Activated CD4-positive, alpha-beta memory T cell treated with anti-CD3 and anti-CD28 coated beads for 36 hours (primary cell): ENCODE measurements at regions not wholly inside any gene's neighbourhood (a gene's known extent, or its start where the extent isn't known, plus 50 kb on each side); places are given as distances from the start of the nearest gene placed in this dataset.
"Not testable (repeated sequence)": the region's sequence is repeated elsewhere in the genome, so short reads cannot be mapped to it uniquely, and the experiment has no call there.

Source experiments
- CTCF ChIA-PET: fragments of 350-600 bp; sonication (Branson Sonifier 250); formaldehyde crosslinking; loops from one replicate; lab custom pipeline; 2021; ENCODE audit warnings: antibody characterized with exemption, inconsistent platforms; lab: Charles Lee
- POLR2A ChIA-PET: fragments of 350-600 bp; sonication (Branson Sonifier 250); formaldehyde crosslinking; loops from one replicate; lab custom pipeline; 2021; ENCODE audit warnings: antibody characterized with exemption; lab: Charles Lee
- DNase-seq: peaks from one replicate; pipeline ENCODE4 v3.0.0-alpha.2; 2020
- H3K27ac Mint-ChIP-seq: one replicate; pipeline ENCODE4 v1.8.0; 2021; ENCODE audit warnings: mixed read lengths
- H3K27me3 Mint-ChIP-seq: one replicate; pipeline ENCODE4 v1.8.0; 2021; ENCODE audit warnings: mixed read lengths
- H3K36me3 Mint-ChIP-seq: one replicate; pipeline ENCODE4 v1.8.0; 2021; ENCODE audit warnings: mixed read lengths
- H3K4me1 Mint-ChIP-seq: one replicate; pipeline ENCODE4 v1.8.0; 2021; ENCODE audit warnings: low read depth, mixed read lengths
- H3K4me3 Mint-ChIP-seq: one replicate; pipeline ENCODE4 v1.8.0; 2021; ENCODE audit warnings: mild to moderate bottlenecking, mixed read lengths
- H3K9me3 Mint-ChIP-seq: one replicate; pipeline ENCODE4 v1.8.0; 2021; ENCODE audit warnings: mixed read lengths
- intact Hi-C: fragments of 100-400 bp; cut with micrococcal nuclease; formaldehyde crosslinking; loops from one replicate; pipeline ENCODE4 v1.15.1; 2023

- Mint-ChIP-seq H3K4me3 (no peak overlapping the region), H3K36me3 (no peaks in the 10 kb centered on the region), H3K9me3 (peaks cover 13% of the 10 kb centered on the region), H3K27ac (no peak overlapping the region), H3K4me1 (no peaks in the 10 kb centered on the region), H3K27me3 (no peaks in the 10 kb centered on the region)
- ChIA-PET POLR2A (no interaction called here), CTCF (no interaction called here)
- intact Hi-C loops: no loop called here
- DNase-seq: no peak
Observed at GRCh38 chrX:63285375-63285774, 65.8 kb downstream of the SPIN4 start.

GRCh38 chrX:63284659-63285058, 66.5 kb downstream of the SPIN4 start:
- no peaks in the 10 kb centered on the region for H3K36me3 Mint-ChIP-seq
- ChIA-PET CTCF (no interaction called here), POLR2A (no interaction called here)
- H3K27me3 Mint-ChIP-seq: no peaks in the 10 kb centered on the region
- no peak for DNase-seq
- H3K27ac Mint-ChIP-seq: no peak overlapping the region
- peaks cover 9% of the 10 kb centered on the region for H3K9me3 Mint-ChIP-seq
- intact Hi-C loops: no loop called here
- no peaks in the 10 kb centered on the region for H3K4me1 Mint-ChIP-seq
- H3K4me3 Mint-ChIP-seq: no peak overlapping the region

GRCh38 chrX:63283348-63283747, 67.8 kb downstream of the SPIN4 start:
- no peak for DNase-seq
- peaks cover 9% of the 10 kb centered on the region for H3K9me3 Mint-ChIP-seq
- H3K4me3 Mint-ChIP-seq: no peak overlapping the region
- H3K4me1 Mint-ChIP-seq: no peaks in the 10 kb centered on the region
- intact Hi-C loops: no loop called here
- H3K27ac Mint-ChIP-seq: no peak overlapping the region
- H3K36me3 Mint-ChIP-seq: no peaks in the 10 kb centered on the region
- POLR2A ChIA-PET: no interaction called here
- CTCF ChIA-PET: no interaction called here
- no peaks in the 10 kb centered on the region for H3K27me3 Mint-ChIP-seq

- POLR2A ChIA-PET: no interaction called here
- H3K4me1 Mint-ChIP-seq: no peaks in the 10 kb centered on the region
- H3K9me3 Mint-ChIP-seq: peaks cover 9% of the 10 kb centered on the region
- no peak overlapping the region for H3K4me3 Mint-ChIP-seq
- intact Hi-C loops: no loop called here
- no peak overlapping the region for H3K27ac Mint-ChIP-seq
- no peaks in the 10 kb centered on the region for H3K27me3 Mint-ChIP-seq
- CTCF ChIA-PET: no interaction called here
- no peak for DNase-seq
- H3K36me3 Mint-ChIP-seq: no peaks in the 10 kb centered on the region
Observed at GRCh38 chrX:63282828-63283227, 68.3 kb downstream of the SPIN4 start.

GRCh38 chrX:63282077-63282476, 69.1 kb downstream of the SPIN4 start:
- Mint-ChIP-seq H3K9me3 (peaks cover 9% of the 10 kb centered on the region), H3K36me3 (no peaks in the 10 kb centered on the region), H3K27me3 (no peaks in the 10 kb centered on the region), H3K27ac (no peak overlapping the region), H3K4me1 (no peaks in the 10 kb centered on the region), H3K4me3 (no peak overlapping the region)
- ChIA-PET CTCF (no interaction called here), POLR2A (no interaction called here)
- DNase-seq: no peak
- intact Hi-C loops: no loop called here

- no peaks in the 10 kb centered on the region for H3K27me3 Mint-ChIP-seq
- H3K27ac Mint-ChIP-seq: no peak overlapping the region
- H3K36me3 Mint-ChIP-seq: no peaks in the 10 kb centered on the region
- peaks cover 6% of the 10 kb centered on the region for H3K9me3 Mint-ChIP-seq
- intact Hi-C loops: no loop called here
- ChIA-PET CTCF (no interaction called here), POLR2A (no interaction called here)
- no peaks in the 10 kb centered on the region for H3K4me1 Mint-ChIP-seq
- no peak for DNase-seq
- H3K4me3 Mint-ChIP-seq: no peak overlapping the region
Observed at GRCh38 chrX:63281465-63281864, 69.7 kb downstream of the SPIN4 start.

- DNase-seq, CTCF ChIA-PET, H3K36me3 Mint-ChIP-seq, H3K4me3 Mint-ChIP-seq, H3K9me3 Mint-ChIP-seq, POLR2A ChIA-PET, intact Hi-C loops, H3K27me3 Mint-ChIP-seq, H3K27ac Mint-ChIP-seq, H3K4me1 Mint-ChIP-seq: not testable (repeated sequence)
Observed at GRCh38 chrX:63277394-63277793, 73.7 kb downstream of the SPIN4 start.

GRCh38 chrX:63275127-63275526, 76.0 kb downstream of the SPIN4 start:
- Mint-ChIP-seq H3K27me3 (no peaks in the 10 kb centered on the region), H3K4me3 (no peak overlapping the region), H3K27ac (no peak overlapping the region), H3K4me1 (no peaks in the 10 kb centered on the region), H3K36me3 (no peaks in the 10 kb centered on the region), H3K9me3 (no peaks in the 10 kb centered on the region)
- intact Hi-C loops: no loop called here
- DNase-seq: peak; percentile 22
- CTCF ChIA-PET: interaction anchor here (0.6 to 0.9 kb wide), 4 partner anchors 24 to 412 kb away, joined by 3 to 5 read pairs (median 4); no protein-coding TSS in a partner anchor
- POLR2A ChIA-PET: no interaction called here

- H3K9me3 Mint-ChIP-seq: no peaks in the 10 kb centered on the region
- H3K4me1 Mint-ChIP-seq: no peaks in the 10 kb centered on the region
- H3K27ac Mint-ChIP-seq: no peak overlapping the region
- DNase-seq: no peak
- no peaks in the 10 kb centered on the region for H3K36me3 Mint-ChIP-seq
- no peaks in the 10 kb centered on the region for H3K27me3 Mint-ChIP-seq
- POLR2A ChIA-PET: no interaction called here
- no peak overlapping the region for H3K4me3 Mint-ChIP-seq
- intact Hi-C loops: no loop called here
- CTCF ChIA-PET: no interaction called here
Observed at GRCh38 chrX:63270873-63271272, 80.3 kb downstream of the SPIN4 start.

- Mint-ChIP-seq H3K36me3 (no peaks in the 10 kb centered on the region), H3K9me3 (no peaks in the 10 kb centered on the region), H3K4me1 (no peaks in the 10 kb centered on the region), H3K4me3 (no peak overlapping the region), H3K27ac (no peak overlapping the region), H3K27me3 (no peaks in the 10 kb centered on the region)
- ChIA-PET CTCF (no interaction called here), POLR2A (no interaction called here)
- intact Hi-C loops: no loop called here
- DNase-seq: no peak
Observed at GRCh38 chrX:63258144-63258543, 93.0 kb downstream of the SPIN4 start.

- Mint-ChIP-seq H3K4me3 (no peak overlapping the region), H3K36me3 (no peaks in the 10 kb centered on the region), H3K27ac (no peak overlapping the region), H3K9me3 (no peaks in the 10 kb centered on the region), H3K4me1 (no peaks in the 10 kb centered on the region), H3K27me3 (no peaks in the 10 kb centered on the region)
- DNase-seq: peak; percentile 15
- ChIA-PET CTCF (interaction anchor here (0.6 to 1.2 kb wide), 8 partner anchors 9 to 436 kb away, joined by 3 to 6 read pairs (median 3); no protein-coding TSS in a partner anchor), POLR2A (no interaction called here)
- intact Hi-C loops: no loop called here
Observed at GRCh38 chrX:63250253-63250868, 100.8 kb downstream of the SPIN4 start.

GRCh38 chrX:63242689-63243088, 108.4 kb downstream of the SPIN4 start:
- CTCF ChIA-PET, H3K27ac Mint-ChIP-seq, H3K4me1 Mint-ChIP-seq, DNase-seq, POLR2A ChIA-PET, H3K27me3 Mint-ChIP-seq, intact Hi-C loops, H3K36me3 Mint-ChIP-seq, H3K4me3 Mint-ChIP-seq, H3K9me3 Mint-ChIP-seq: not testable (repeated sequence)

- H3K27me3 Mint-ChIP-seq, H3K36me3 Mint-ChIP-seq, POLR2A ChIA-PET, intact Hi-C loops, DNase-seq, H3K27ac Mint-ChIP-seq, H3K4me1 Mint-ChIP-seq, H3K4me3 Mint-ChIP-seq, CTCF ChIA-PET, H3K9me3 Mint-ChIP-seq: not testable (repeated sequence)
Observed at GRCh38 chrX:63235963-63236362, 115.2 kb downstream of the SPIN4 start.
